ENCODE measurements at regions not wholly inside any gene's neighbourhood (a gene's known extent, or its start where the extent isn't known, plus 50 kb on each side); places are given as distances from the start of the nearest gene placed in this dataset.

- Histone ChIP-seq H3K4me1 (ENCODE audit: control insufficient read depth, insufficient read depth, low read length) (no peaks in the 10 kb centered on the region), H3K27ac (ENCODE audit: low read depth, low read length) (no peak overlapping the region), H3K27me3 (ENCODE audit: control insufficient read depth, insufficient read depth, low read length, poor library complexity, severe bottlenecking) (no peaks in the 10 kb centered on the region), H3K9ac (ENCODE audit: extremely low read depth, low read length, poor library complexity, severe bottlenecking) (no peak overlapping the region), H3K4me3 (ENCODE audit: low read length) (no peak overlapping the region), H3K36me3 (ENCODE audit: control insufficient read depth, insufficient read depth, low read length) (no peaks in the 10 kb centered on the region), H3K9me3 (ENCODE audit: control insufficient read depth, low read length) (no peaks in the 10 kb centered on the region)
- 96% methylated on average over 1 of the region's 1 CpG; no CpG with 5 or more reads in 1 of the 2 experiments for WGBS, 2 experiments (ENCODE audit: insufficient coverage in 1 of 2, insufficient read length in 1 of 2)
- no peaks in the 10 kb centered on the region for H3K27me3 Mint-ChIP-seq (ENCODE audit: insufficient read depth)
- H3K36me3 Mint-ChIP-seq (ENCODE audit: low read depth) = no peaks in the 10 kb centered on the region
- H3K4me3 Mint-ChIP-seq = no peak overlapping the region
- H3K27ac Mint-ChIP-seq = no peak overlapping the region
- no peak for TF ChIP-seq CTCF (conservative IDR thresholded peaks at IDR 0.05)
- peaks cover 12% of the 10 kb centered on the region for H3K4me1 Mint-ChIP-seq
- no peak for DNase-seq
- H3K9me3 Mint-ChIP-seq = no peaks in the 10 kb centered on the region
Observed at GRCh38 chr2:75788902-75789301, 78.2 kb upstream of the GCFC2 start.

DNA sequence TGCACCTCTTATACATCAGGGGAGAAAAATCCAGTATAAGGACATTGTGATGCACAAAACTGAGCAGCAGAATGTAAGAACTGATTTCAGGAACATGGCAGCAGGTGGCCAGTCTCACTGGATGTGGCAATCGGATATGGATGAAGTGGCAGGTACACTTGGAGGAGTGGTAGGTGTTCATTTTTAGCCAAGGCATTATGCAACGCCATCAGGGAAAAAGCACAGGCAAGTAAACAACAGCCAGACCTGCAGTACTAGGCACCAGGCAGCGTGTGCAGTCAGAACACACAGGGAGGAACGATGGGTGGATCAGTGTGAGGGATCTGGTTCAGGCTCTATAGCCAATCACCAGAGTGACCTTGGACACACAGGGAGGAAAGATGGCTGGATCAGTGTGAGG lies 77.4 kb upstream of the GCFC2 start:
- no peaks in the 10 kb centered on the region for H3K36me3 Mint-ChIP-seq (ENCODE audit: low read depth)
- Histone ChIP-seq H3K4me1 (ENCODE audit: control insufficient read depth, insufficient read depth, low read length) (no peaks in the 10 kb centered on the region), H3K27ac (ENCODE audit: low read depth, low read length) (no peak overlapping the region), H3K27me3 (ENCODE audit: control insufficient read depth, insufficient read depth, low read length, poor library complexity, severe bottlenecking) (no peaks in the 10 kb centered on the region), H3K4me3 (ENCODE audit: low read length) (no peak overlapping the region), H3K9ac (ENCODE audit: extremely low read depth, low read length, poor library complexity, severe bottlenecking) (no peak overlapping the region), H3K9me3 (ENCODE audit: control insufficient read depth, low read length) (no peaks in the 10 kb centered on the region), H3K36me3 (ENCODE audit: control insufficient read depth, insufficient read depth, low read length) (no peaks in the 10 kb centered on the region)
- H3K27ac Mint-ChIP-seq = no peak overlapping the region
- H3K9me3 Mint-ChIP-seq = no peaks in the 10 kb centered on the region
- TF ChIP-seq CTCF (conservative IDR thresholded peaks at IDR 0.05) = no peak
- 91% methylated on average over 4 of the region's 4 CpGs for WGBS, 2 experiments (ENCODE audit: insufficient coverage in 1 of 2, insufficient read length in 1 of 2)
- DNase-seq = no peak
- no peak overlapping the region for H3K4me3 Mint-ChIP-seq
- peaks cover 12% of the 10 kb centered on the region for H3K4me1 Mint-ChIP-seq
- no peaks in the 10 kb centered on the region for H3K27me3 Mint-ChIP-seq (ENCODE audit: insufficient read depth)

DNA sequence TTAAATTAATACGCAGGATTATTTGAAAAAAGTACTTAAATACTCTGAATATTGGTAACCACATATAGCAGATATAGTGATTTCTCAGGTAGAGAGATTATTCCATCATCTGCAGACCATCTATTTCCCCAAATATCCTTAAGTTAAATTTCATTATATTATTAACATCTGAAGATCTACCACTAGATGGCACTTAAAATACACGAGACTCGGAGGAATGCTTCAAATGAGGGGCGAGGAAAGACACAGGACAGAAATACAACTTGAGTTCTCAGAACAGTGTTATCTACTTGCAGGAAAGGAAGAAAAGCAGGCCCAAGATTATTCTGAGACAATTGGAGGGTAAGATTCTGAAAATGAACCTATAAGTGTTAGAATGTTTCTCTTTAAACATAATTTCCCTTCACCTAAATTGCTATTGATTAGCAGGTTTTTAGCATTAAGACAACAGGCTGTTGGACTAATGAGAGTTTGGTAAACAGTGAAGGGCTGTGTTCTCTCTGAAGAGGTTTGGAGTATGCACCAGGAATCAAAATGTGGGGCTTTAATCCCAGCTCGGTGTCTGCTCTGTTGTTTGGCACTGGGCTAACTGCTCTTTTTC lies 76.9 kb upstream of the GCFC2 start:
- TF ChIP-seq CTCF (conservative IDR thresholded peaks at IDR 0.05) = peak; percentile 79
- Histone ChIP-seq H3K4me3 (ENCODE audit: low read length) (no peak overlapping the region), H3K9ac (ENCODE audit: extremely low read depth, low read length, poor library complexity, severe bottlenecking) (no peak overlapping the region), H3K36me3 (ENCODE audit: control insufficient read depth, insufficient read depth, low read length) (no peaks in the 10 kb centered on the region), H3K27ac (ENCODE audit: low read depth, low read length) (no peak overlapping the region), H3K27me3 (ENCODE audit: control insufficient read depth, insufficient read depth, low read length, poor library complexity, severe bottlenecking) (no peaks in the 10 kb centered on the region), H3K9me3 (ENCODE audit: control insufficient read depth, low read length) (no peaks in the 10 kb centered on the region), H3K4me1 (ENCODE audit: control insufficient read depth, insufficient read depth, low read length) (no peaks in the 10 kb centered on the region)
- H3K9me3 Mint-ChIP-seq = no peaks in the 10 kb centered on the region
- DNase-seq = no peak
- 46% methylated on average over 5 of the region's 5 CpGs; no CpG with 5 or more reads in 1 of the 2 experiments for WGBS, 2 experiments (ENCODE audit: insufficient coverage in 1 of 2, insufficient read length in 1 of 2)
- no peaks in the 10 kb centered on the region for H3K27me3 Mint-ChIP-seq (ENCODE audit: insufficient read depth)
- no peaks in the 10 kb centered on the region for H3K36me3 Mint-ChIP-seq (ENCODE audit: low read depth)
- H3K4me1 Mint-ChIP-seq = peaks cover 12% of the 10 kb centered on the region
- no peak overlapping the region for H3K4me3 Mint-ChIP-seq
- H3K27ac Mint-ChIP-seq = no peak overlapping the region
